A549 (cell line): ENCODE measurements at regions not wholly inside any gene's neighbourhood (a gene's known extent, or its start where the extent isn't known, plus 50 kb on each side); places are given as distances from the start of the nearest gene placed in this dataset.

Experiments
- ATAC-seq, 2 experiments: fragments of 200-7000 bp in 1 of 2; fragments of >200 bp in 1 of 2; cut with Nextera tagmentation in 1 of 2; cut with Tn5 transposase in 1 of 2; 3 replicates each; pipeline versions ENCODE4 v1.8.0 to v1.9.1; 2018 to 2020; ENCODE audit warnings: mild to moderate bottlenecking in 1 of 2, moderate library complexity in 1 of 2
- CTCF ChIA-PET: fragments of 300-600 bp; sonication (Branson Sonifier 250); formaldehyde crosslinking; extraction: SDS; loops from one replicate; lab custom pipeline; 2021; ENCODE audit warnings: antibody characterized with exemption, inconsistent platforms; lab: Yijun Ruan, JAX
- POLR2A ChIA-PET: fragments of 350-600 bp; formaldehyde crosslinking; extraction: SDS; loops from one replicate; lab custom pipeline; 2021; ENCODE audit warnings: antibody characterized with exemption, inconsistent platforms; lab: Yijun Ruan, JAX
- DNase-seq, 2 experiments: peaks; one replicate each; pipeline versions ENCODE4 v3.0.0 to v3.0.0-alpha.2; 2011 to 2016; ENCODE audit warnings: low read depth in 1 of 2, low spot score in 1 of 2
- FAIRE-seq: peaks from 2 replicates; lab custom pipeline; 2011; peaks lifted over from hg19 to GRCh38; lab: Jason Lieb, UNC
- H3K27ac ChIP-seq, 2 experiments: fragments of >200 bp; sonication (Bioruptor Twin); formaldehyde crosslinking; 3 replicates each; pipeline ENCODE4 v1.5.1; 2016 to 2017
- H3K4me1 ChIP-seq: fragments of >200 bp; sonication (Bioruptor Twin); formaldehyde crosslinking; 3 replicates; pipeline ENCODE4 v1.6.1; 2016
- H3K4me2 ChIP-seq: fragments of >200 bp; sonication (Bioruptor Twin); formaldehyde crosslinking; 3 replicates; pipeline ENCODE4 v1.6.1; 2016
- H3K4me3 ChIP-seq: fragments of >200 bp; sonication (Bioruptor Twin); formaldehyde crosslinking; 3 replicates; pipeline ENCODE4 v1.5.1; 2016
- H3K9me3 ChIP-seq: fragments of >200 bp; sonication (Bioruptor Twin); formaldehyde crosslinking; 3 replicates; pipeline ENCODE4 v1.6.1; 2016
- BHLHE40 ChIP-seq: IDR thresholded peaks from 2 replicates; pipeline ENCODE4 v1.6.1; 2012; ENCODE audit warnings: low read depth, low read length, inconsistent platforms
- CBX8 ChIP-seq: fragments of 200-600 bp; sonication (generic); IDR thresholded peaks from 2 replicates; pipeline ENCODE4 v1.6.1; 2016
- CEBPB ChIP-seq, 2 experiments: fragments of >200 bp in 1 of 2; sonication (Bioruptor Twin) in 1 of 2; formaldehyde crosslinking in 1 of 2; IDR thresholded peaks; 2 replicates each; pipeline ENCODE4 v1.6.1; 2012 to 2016
- CHD2 ChIP-seq: fragments of 150-350 bp; IDR thresholded peaks from 2 replicates; pipeline ENCODE4 v1.6.1; 2014; ENCODE audit warnings: low read length; ENCODE audit not compliant: partially characterized antibody
- E2F6 ChIP-seq: IDR thresholded peaks from 2 replicates; pipeline ENCODE4 v1.6.1; 2012; ENCODE audit warnings: low read depth, borderline replicate concordance
- ELK1 ChIP-seq: fragments of 150-350 bp; IDR thresholded peaks from 2 replicates; pipeline ENCODE4 v1.6.1; 2014; ENCODE audit warnings: low read depth, mild to moderate bottlenecking, low read length
- FOSB ChIP-seq: fragments of 250-450 bp; sonication (Bioruptor Pico); IDR thresholded peaks from 2 replicates; pipeline ENCODE4 v1.5.0; 2020; ENCODE audit warnings: mild to moderate bottlenecking, moderate library complexity
- FOXS1 ChIP-seq: fragments of 250-450 bp; sonication (Bioruptor Pico); IDR thresholded peaks from 2 replicates; pipeline ENCODE4 v1.5.0; 2020; ENCODE audit warnings: mild to moderate bottlenecking, moderate library complexity
- HOXB5 ChIP-seq: fragments of 250-450 bp; sonication (Bioruptor Pico); IDR thresholded peaks from 2 replicates; pipeline ENCODE4 v1.5.0; 2020; ENCODE audit warnings: mild to moderate bottlenecking, moderate library complexity
- JUN ChIP-seq, 2 experiments: fragments of >200 bp; sonication (Bioruptor Twin); formaldehyde crosslinking; IDR thresholded peaks; 2 replicates in 1 of 2; 3 replicates in 1 of 2; pipeline ENCODE4 v1.6.1; 2016 to 2017
- KDM1A ChIP-seq: fragments of 200-600 bp; sonication (generic); IDR thresholded peaks from 2 replicates; pipeline ENCODE4 v1.6.1; 2016; ENCODE audit warnings: low read depth, mild to moderate bottlenecking
- MAZ ChIP-seq: fragments of 150-350 bp; IDR thresholded peaks from 2 replicates; pipeline ENCODE4 v1.6.1; 2014; ENCODE audit warnings: antibody characterized with exemption, low read depth, low read length, borderline replicate concordance
- MYC ChIP-seq: IDR thresholded peaks from 2 replicates; pipeline ENCODE4 v1.6.1; 2012; ENCODE audit warnings: mild to moderate bottlenecking, inconsistent platforms, low read length, improper control_type of control experiment, borderline replicate concordance
- NFE2L2 ChIP-seq: fragments of 150-350 bp; conservative IDR thresholded peaks from 2 replicates; pipeline ENCODE4 v1.6.1; 2014; ENCODE audit warnings: low read length
- NPAS2 ChIP-seq: fragments of 250-450 bp; sonication (Bioruptor Pico); IDR thresholded peaks from 2 replicates; pipeline ENCODE4 v1.8.0; 2022; ENCODE audit warnings: mild to moderate bottlenecking, moderate library complexity, borderline replicate concordance
- NR3C1 ChIP-seq: fragments of >200 bp; sonication (Bioruptor Twin); formaldehyde crosslinking; IDR thresholded peaks from 3 replicates; pipeline ENCODE4 v1.6.1; 2017
- PHF8 ChIP-seq: fragments of 200-600 bp; sonication (generic); IDR thresholded peaks from 2 replicates; pipeline ENCODE4 v1.6.1; 2016; ENCODE audit warnings: low read depth, mild to moderate bottlenecking, antibody characterized with exemption, moderate library complexity, borderline replicate concordance
- RAD21 ChIP-seq, 2 experiments: fragments of >200 bp in 1 of 2; sonication (Bioruptor Twin) in 1 of 2; formaldehyde crosslinking in 1 of 2; IDR thresholded peaks in 1 of 2; conservative IDR thresholded peaks in 1 of 2; 2 replicates in 1 of 2; 3 replicates in 1 of 2; pipeline ENCODE4 v1.6.1; 2012 to 2018; ENCODE audit warnings: inconsistent platforms in 1 of 2
- SMC3 ChIP-seq: fragments of >200 bp; sonication (Bioruptor Twin); formaldehyde crosslinking; IDR thresholded peaks from 3 replicates; pipeline ENCODE4 v1.6.1; 2018; ENCODE audit warnings: inconsistent platforms
- SREBF2 ChIP-seq: fragments of 450-650 bp; IDR thresholded peaks from 2 replicates; pipeline ENCODE4 v1.6.1; 2014; ENCODE audit warnings: mild to moderate bottlenecking, moderate library complexity
- USF2 ChIP-seq: fragments of 450-650 bp; IDR thresholded peaks from 2 replicates; pipeline ENCODE4 v1.6.1; 2014; ENCODE audit warnings: antibody characterized with exemption
- ZC3H11A ChIP-seq: fragments of 450-650 bp; IDR thresholded peaks from 2 replicates; pipeline ENCODE4 v1.6.1; 2014; ENCODE audit warnings: antibody characterized with exemption, mild to moderate bottlenecking
- ZNF302 ChIP-seq: fragments of 250-450 bp; sonication (Bioruptor Pico); IDR thresholded peaks from 2 replicates; pipeline ENCODE4 v1.9.0; 2021; ENCODE audit warnings: inconsistent platforms, mild to moderate bottlenecking, moderate library complexity
- ZSCAN20 ChIP-seq: fragments of 250-450 bp; sonication (Bioruptor Pico); IDR thresholded peaks from 2 replicates; pipeline ENCODE4 v1.8.0; 2022; ENCODE audit warnings: mild to moderate bottlenecking, moderate library complexity
- WGBS: methylation state at CpG from one replicate; pipeline ENCODE4 v1.1.6; 2017; ENCODE audit errors: missing lambda C conversion rate; 5-methylcytosine and 5-hydroxymethylcytosine counted together
- TF ChIP-seq, protein P1 (sequence below): IDR thresholded peaks from 2 replicates; pipeline ENCODE4 v1.6.1; 2012
- TF ChIP-seq, protein P2 (sequence below): fragments of 250-450 bp; sonication (Bioruptor Pico); IDR thresholded peaks from 2 replicates; pipeline ENCODE4 v1.5.0; 2021; ENCODE audit warnings: mild to moderate bottlenecking, moderate library complexity, borderline replicate concordance
- TF ChIP-seq, protein P3 (sequence below): fragments of >200 bp; sonication (Bioruptor Twin); formaldehyde crosslinking; IDR thresholded peaks from 2 replicates; pipeline ENCODE4 v1.6.1; 2016

GRCh38 chr4:124066595-124066994 is 645.9 kb downstream of the ANKRD50 start:
- FAIRE-seq: no peak
- ChIA-PET CTCF (no interaction called here), POLR2A (no interaction called here)
- DNase-seq: no peak
- H3K27ac ChIP-seq: no peak overlapping the region
- 31% methylated on average over 1 of the region's 1 CpG for WGBS
- no peaks in the 10 kb centered on the region for H3K4me1 ChIP-seq
- H3K9me3 ChIP-seq: no peaks in the 10 kb centered on the region
- no peak overlapping the region for H3K4me3 ChIP-seq
- no peak for ATAC-seq
- TF ChIP-seq, protein P1, sequence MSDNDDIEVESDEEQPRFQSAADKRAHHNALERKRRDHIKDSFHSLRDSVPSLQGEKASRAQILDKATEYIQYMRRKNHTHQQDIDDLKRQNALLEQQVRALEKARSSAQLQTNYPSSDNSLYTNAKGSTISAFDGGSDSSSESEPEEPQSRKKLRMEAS: no peak
- TF ChIP-seq NFE2L2 (no peak), NPAS2 (CRISPR knock-in tag) (no peak), ZC3H11A (no peak), FOXS1 (no peak), CEBPB (IDR thresholded peaks at IDR 0.05) (no peak), USF2 (no peak), JUN (IDR thresholded peaks at IDR 0.05) (no peak), PHF8 (no peak), NR3C1 (no peak), RAD21 (conservative IDR thresholded peaks at IDR 0.05 in 1 of 2, IDR thresholded peaks at IDR 0.05 in 1 of 2) (no peak), SREBF2 (no peak), KDM1A (no peak), HOXB5 (CRISPR knock-in tag) (no peak), MAZ (no peak)
- TF ChIP-seq, protein P2, sequence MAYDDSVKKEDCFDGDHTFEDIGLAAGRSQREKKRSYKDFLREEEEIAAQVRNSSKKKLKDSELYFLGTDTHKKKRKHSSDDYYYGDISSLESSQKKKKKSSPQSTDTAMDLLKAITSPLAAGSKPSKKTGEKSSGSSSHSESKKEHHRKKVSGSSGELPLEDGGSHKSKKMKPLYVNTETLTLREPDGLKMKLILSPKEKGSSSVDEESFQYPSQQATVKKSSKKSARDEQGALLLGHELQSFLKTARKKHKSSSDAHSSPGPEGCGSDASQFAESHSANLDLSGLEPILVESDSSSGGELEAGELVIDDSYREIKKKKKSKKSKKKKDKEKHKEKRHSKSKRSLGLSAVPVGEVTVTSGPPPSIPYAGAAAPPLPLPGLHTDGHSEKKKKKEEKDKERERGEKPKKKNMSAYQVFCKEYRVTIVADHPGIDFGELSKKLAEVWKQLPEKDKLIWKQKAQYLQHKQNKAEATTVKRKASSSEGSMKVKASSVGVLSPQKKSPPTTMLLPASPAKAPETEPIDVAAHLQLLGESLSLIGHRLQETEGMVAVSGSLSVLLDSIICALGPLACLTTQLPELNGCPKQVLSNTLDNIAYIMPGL: no peak
- TF ChIP-seq, all 56 proteins: peak for 0
- H3K4me2 ChIP-seq: no peak overlapping the region

DNA sequence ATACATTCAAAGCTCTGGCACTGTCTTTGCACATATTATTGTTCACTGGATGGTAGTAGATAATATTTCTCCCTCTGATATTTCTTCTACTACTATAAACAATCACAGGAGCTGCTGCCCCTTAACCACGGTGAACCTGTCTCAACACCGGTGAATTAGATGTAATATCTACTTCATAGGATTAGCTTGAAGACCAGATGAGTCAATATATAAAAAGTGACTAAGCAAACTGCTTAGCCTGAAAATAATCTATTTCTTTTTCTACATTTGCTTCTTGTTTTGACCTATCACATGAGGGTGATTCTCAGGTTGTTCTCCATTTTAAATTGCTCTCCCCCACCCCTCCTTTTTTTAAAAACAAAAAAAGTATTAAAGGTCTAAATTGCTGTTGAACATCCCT is 645.5 kb downstream of the ANKRD50 start:
- H3K9me3 ChIP-seq: no peaks in the 10 kb centered on the region
- ATAC-seq (no peak), DNase-seq (no peak), FAIRE-seq (no peak)
- no peak overlapping the region for H3K4me2 ChIP-seq
- H3K4me1 ChIP-seq: no peaks in the 10 kb centered on the region
- POLR2A ChIA-PET: no interaction called here
- H3K4me3 ChIP-seq: no peak overlapping the region
- H3K27ac ChIP-seq: no peak overlapping the region
- 9% methylated on average over 2 of the region's 2 CpGs for WGBS
- CTCF ChIA-PET: no interaction called here
- TF ChIP-seq CHD2 (no peak), ZSCAN20 (no peak), E2F6 (no peak), ELK1 (no peak), ZNF302 (CRISPR knock-in tag) (no peak), SMC3 (no peak), MYC (no peak), FOSB (no peak), NPAS2 (CRISPR knock-in tag) (no peak), CBX8 (no peak), BHLHE40 (no peak), JUN (IDR thresholded peaks at IDR 0.05) (no peak)
- TF ChIP-seq, protein P3, sequence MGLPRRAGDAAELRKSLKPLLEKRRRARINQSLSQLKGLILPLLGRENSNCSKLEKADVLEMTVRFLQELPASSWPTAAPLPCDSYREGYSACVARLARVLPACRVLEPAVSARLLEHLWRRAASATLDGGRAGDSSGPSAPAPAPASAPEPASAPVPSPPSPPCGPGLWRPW: no peak
